Kidney glomerular epithelial cell (primary cell): ENCODE measurements at regions not wholly inside any gene's neighbourhood (a gene's known extent, or its start where the extent isn't known, plus 50 kb on each side); places are given as distances from the start of the nearest gene placed in this dataset.
A peak's percentile ranks its signal among the peaks of the same experiment; 100 is the strongest.

ENCODE experiments used
- DNase-seq: peaks from one replicate; lab custom pipeline; 2025; lab: John Stamatoyannopoulos, UW

GRCh38 chr3:61311044-61311443, 59.8 kb upstream of the FHIT start:
- no peak for DNase-seq

GRCh38 chr3:61315871-61316270, 64.6 kb upstream of the FHIT start:
- peak; percentile 26 for DNase-seq

GRCh38 chr3:61323094-61323493, 71.8 kb upstream of the FHIT start:
- DNase-seq = no peak

GRCh38 chr3:61331929-61332552, 80.8 kb upstream of the FHIT start:
- peak; percentile 45 for DNase-seq

GRCh38 chr3:61333192-61333961, 82.1 kb upstream of the FHIT start:
- DNase-seq = peak; percentile 14

- DNase-seq = no peak
Observed at GRCh38 chr3:61334783-61335182, 83.5 kb upstream of the FHIT start.

- DNase-seq = no peak
Observed at GRCh38 chr3:61340931-61341461, 89.7 kb upstream of the FHIT start.

GRCh38 chr3:61343543-61343942, 92.3 kb upstream of the FHIT start:
- DNase-seq = no peak

- no peak for DNase-seq
Observed at GRCh38 chr3:61345020-61345419, 93.8 kb upstream of the FHIT start.

GRCh38 chr3:61347981-61348380, 96.7 kb upstream of the FHIT start:
- DNase-seq = no peak

GRCh38 chr3:61349717-61350116, 98.5 kb upstream of the FHIT start:
- no peak for DNase-seq

- DNase-seq = no peak
Observed at GRCh38 chr3:61350782-61351309, 99.6 kb upstream of the FHIT start.

GRCh38 chr3:61352306-61352705, 101.1 kb upstream of the FHIT start:
- DNase-seq = no peak

- DNase-seq = no peak
Observed at GRCh38 chr3:61353382-61353781, 102.1 kb upstream of the FHIT start.

- no peak for DNase-seq
Observed at GRCh38 chr3:61354604-61355003, 103.4 kb upstream of the FHIT start.

GRCh38 chr3:61356685-61357084, 105.4 kb upstream of the FHIT start:
- no peak for DNase-seq

- no peak for DNase-seq
Observed at GRCh38 chr3:61357902-61358301, 106.7 kb upstream of the FHIT start.

- no peak for DNase-seq
Observed at GRCh38 chr3:61358364-61358763, 107.1 kb upstream of the FHIT start.

- DNase-seq = no peak
Observed at GRCh38 chr3:61360297-61360965, 109.2 kb upstream of the FHIT start.

- no peak for DNase-seq
Observed at GRCh38 chr3:61369678-61370077, 118.4 kb upstream of the FHIT start.

GRCh38 chr3:61371123-61371522, 119.9 kb upstream of the FHIT start:
- DNase-seq = peak; percentile 26

- no peak for DNase-seq
Observed at GRCh38 chr3:61372723-61373122, 121.5 kb upstream of the FHIT start.

- peak; percentile 65 for DNase-seq
Observed at GRCh38 chr3:61378311-61378710, 127.1 kb upstream of the FHIT start.
